IMR-90 (cell line): ENCODE measurements at regions not wholly inside any gene's neighbourhood (a gene's known extent, or its start where the extent isn't known, plus 50 kb on each side); places are given as distances from the start of the nearest gene placed in this dataset.

Experiments
- CHD1 ChIP-seq: IDR thresholded peaks from 2 replicates; pipeline ENCODE4 v1.6.1; 2012; ENCODE audit warnings: low read depth, low read length, improper control_type of control experiment
- CTCF ChIP-seq: conservative IDR thresholded peaks from 2 replicates; pipeline ENCODE4 v1.5.1; 2012; ENCODE audit warnings: mild to moderate bottlenecking, low read depth, low read length, improper control_type of control experiment
- MAFK ChIP-seq: IDR thresholded peaks from 2 replicates; pipeline ENCODE4 v1.6.1; 2012; ENCODE audit warnings: low read depth, low read length, improper control_type of control experiment
- MAZ ChIP-seq: IDR thresholded peaks from 2 replicates; pipeline ENCODE4 v1.6.1; 2012; ENCODE audit warnings: low read depth, mild to moderate bottlenecking, low read length, improper control_type of control experiment, moderate library complexity, borderline replicate concordance
- MXI1 ChIP-seq: IDR thresholded peaks from 2 replicates; pipeline ENCODE4 v1.6.1; 2012; ENCODE audit warnings: low read depth, mild to moderate bottlenecking, low read length, moderate library complexity, borderline replicate concordance
- POLR2A ChIP-seq: IDR thresholded peaks from 2 replicates; pipeline ENCODE4 v1.6.1; 2012; ENCODE audit warnings: mild to moderate bottlenecking, low read depth, low read length
- RAD21 ChIP-seq: IDR thresholded peaks from 2 replicates; pipeline ENCODE4 v1.6.1; 2012; ENCODE audit warnings: low read length, improper control_type of control experiment
- RCOR1 ChIP-seq: IDR thresholded peaks from 2 replicates; pipeline ENCODE4 v1.6.1; 2012; ENCODE audit warnings: mild to moderate bottlenecking, low read length, improper control_type of control experiment; ENCODE audit not compliant: insufficient replicate concordance
- RFX5 ChIP-seq: IDR thresholded peaks from 2 replicates; pipeline ENCODE4 v1.8.0; 2012; ENCODE audit warnings: low read depth, mild to moderate bottlenecking, low read length, moderate library complexity
- SMC3 ChIP-seq: fragments of 150-350 bp; IDR thresholded peaks from 2 replicates; pipeline ENCODE4 v1.6.1; 2016; ENCODE audit warnings: low read depth, mild to moderate bottlenecking, antibody characterized with exemption, low read length, moderate library complexity
- USF2 ChIP-seq: fragments of 150-350 bp; IDR thresholded peaks from 2 replicates; pipeline ENCODE4 v1.6.1; 2017; ENCODE audit warnings: mild to moderate bottlenecking, antibody characterized with exemption, low read length, low read depth

GRCh38 chr14:49506650-49507049 lies 79.5 kb downstream of the RPS29 start:
- TF ChIP-seq MAZ: no peak
- no peak for TF ChIP-seq CTCF
- no peak for TF ChIP-seq CHD1
- no peak for TF ChIP-seq SMC3
- TF ChIP-seq POLR2A: no peak
- TF ChIP-seq MXI1: no peak
- no peak for TF ChIP-seq MAFK
- no peak for TF ChIP-seq RAD21
- no peak for TF ChIP-seq RCOR1
- no peak for TF ChIP-seq USF2
- TF ChIP-seq RFX5: no peak
